DOHH2 (cell line): ENCODE measurements at regions not wholly inside any gene's neighbourhood (a gene's known extent, or its start where the extent isn't known, plus 50 kb on each side); places are given as distances from the start of the nearest gene placed in this dataset.

Source experiments
- H3F3A ChIP-seq: fragments of 200-600 bp; sonication (generic), shearing (Covaris generic); 2 replicates; pipeline ENCODE4 v1.6.0; 2016; ENCODE audit warnings: antibody characterized with exemption, mild to moderate bottlenecking; ENCODE audit not compliant: control insufficient read depth, insufficient read depth
- H3K27ac ChIP-seq: fragments of 200-600 bp; sonication (generic); 2 replicates; pipeline ENCODE4 v1.5.1; 2014; ENCODE audit warnings: low read depth, mild to moderate bottlenecking, low read length, moderate library complexity
- H3K27me3 ChIP-seq: fragments of 200-600 bp; sonication (generic); 2 replicates; pipeline ENCODE4 v1.6.1; 2014; ENCODE audit warnings: mild to moderate bottlenecking, low read length, mixed read lengths; ENCODE audit not compliant: control insufficient read depth
- H3K36me3 ChIP-seq: fragments of 200-600 bp; sonication (generic); 2 replicates; pipeline ENCODE4 v1.6.1; 2014; ENCODE audit warnings: mild to moderate bottlenecking, low read length, moderate library complexity, mixed read lengths; ENCODE audit not compliant: control insufficient read depth
- H3K4me1 ChIP-seq: fragments of 200-600 bp; sonication (generic); 2 replicates; pipeline ENCODE4 v1.6.1; 2014; ENCODE audit warnings: mild to moderate bottlenecking, low read length, mixed read lengths; ENCODE audit not compliant: control insufficient read depth
- H3K4me2 ChIP-seq: fragments of 200-600 bp; sonication (generic); 2 replicates; pipeline ENCODE4 v1.6.0; 2014; ENCODE audit warnings: mild to moderate bottlenecking, low read length, moderate library complexity
- H3K4me3 ChIP-seq: fragments of 200-600 bp; sonication (generic); 2 replicates; pipeline ENCODE4 v1.5.1; 2014; ENCODE audit warnings: mild to moderate bottlenecking, low read length, mixed read lengths
- H3K79me2 ChIP-seq: fragments of 200-600 bp; sonication (generic); 2 replicates; pipeline ENCODE4 v1.6.1; 2014; ENCODE audit warnings: mild to moderate bottlenecking, low read length, mixed read lengths; ENCODE audit not compliant: control insufficient read depth
- H3K9me2 ChIP-seq: fragments of 200-600 bp; sonication (generic); replicated peaks from 2 replicates; pipeline ENCODE4 v1.6.1; 2014; ENCODE audit warnings: mild to moderate bottlenecking, low read length, mixed read lengths; ENCODE audit not compliant: control insufficient read depth
- H3K9me3 ChIP-seq: fragments of 200-600 bp; sonication (generic); 2 replicates; pipeline ENCODE4 v1.6.1; 2014; ENCODE audit warnings: antibody characterized with exemption, low read length, mixed read lengths; ENCODE audit not compliant: control insufficient read depth, insufficient read depth
- H4K20me1 ChIP-seq: fragments of 200-600 bp; sonication (generic); 2 replicates; pipeline ENCODE4 v1.6.0; 2014; ENCODE audit warnings: low read depth, mild to moderate bottlenecking, antibody characterized with exemption, low read length, moderate library complexity; ENCODE audit not compliant: control insufficient read depth, insufficient read depth
- EZH2phosphoT487 ChIP-seq: fragments of 200-600 bp; sonication (generic); IDR thresholded peaks from 2 replicates; pipeline ENCODE4 v1.6.1; 2017; ENCODE audit warnings: borderline replicate concordance, mild to moderate bottlenecking, antibody characterized with exemption, low read length, moderate library complexity, mixed read lengths
- TF ChIP-seq, protein P1 (sequence below): fragments of 200-600 bp; sonication (generic); IDR thresholded peaks from one replicate; pipeline ENCODE4 v1.5.1; 2014; ENCODE audit warnings: antibody characterized with exemption, mild to moderate bottlenecking, low read depth, low read length; ENCODE audit not compliant: poor library complexity, severe bottlenecking

DNA sequence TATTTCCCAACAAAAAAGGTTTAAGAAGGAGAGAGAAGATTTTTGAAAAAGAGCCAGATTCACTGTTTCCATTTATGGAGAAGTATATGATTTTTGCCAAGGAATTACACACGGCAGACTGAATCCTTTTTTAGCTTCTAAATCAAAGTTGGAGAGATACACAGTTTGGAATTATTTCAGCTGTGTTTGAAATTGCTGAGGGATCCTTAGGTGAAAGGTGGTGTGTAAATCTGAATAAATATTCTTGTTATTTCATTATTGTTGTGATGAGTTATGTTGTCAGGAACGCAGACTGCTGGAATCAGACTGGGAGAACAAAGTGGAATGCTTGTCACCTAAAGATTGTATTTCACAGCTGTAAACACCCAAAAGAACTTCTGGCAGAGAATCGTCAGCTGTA is 168.5 kb upstream of the AKIRIN2 start:
- Histone ChIP-seq H3F3A (peaks cover 4% of the 10 kb centered on the region; the same call in 1 of the 2 replicates), H3K79me2 (no peaks in the 10 kb centered on the region), H3K9me2 (no peaks in the 10 kb centered on the region), H3K9me3 (no peaks in the 10 kb centered on the region), H4K20me1 (no peaks in the 10 kb centered on the region), H3K4me2 (no peak overlapping the region), H3K36me3 (peaks cover 10% of the 10 kb centered on the region; the same call in 1 of the 2 replicates), H3K27me3 (no peaks in the 10 kb centered on the region), H3K4me1 (peaks cover 62% of the 10 kb centered on the region), H3K27ac (0 out of 2 replicates have a peak overlapping the region, but pooled peaks have one; percentile 3), H3K4me3 (no peak overlapping the region)
- TF ChIP-seq, protein P1, sequence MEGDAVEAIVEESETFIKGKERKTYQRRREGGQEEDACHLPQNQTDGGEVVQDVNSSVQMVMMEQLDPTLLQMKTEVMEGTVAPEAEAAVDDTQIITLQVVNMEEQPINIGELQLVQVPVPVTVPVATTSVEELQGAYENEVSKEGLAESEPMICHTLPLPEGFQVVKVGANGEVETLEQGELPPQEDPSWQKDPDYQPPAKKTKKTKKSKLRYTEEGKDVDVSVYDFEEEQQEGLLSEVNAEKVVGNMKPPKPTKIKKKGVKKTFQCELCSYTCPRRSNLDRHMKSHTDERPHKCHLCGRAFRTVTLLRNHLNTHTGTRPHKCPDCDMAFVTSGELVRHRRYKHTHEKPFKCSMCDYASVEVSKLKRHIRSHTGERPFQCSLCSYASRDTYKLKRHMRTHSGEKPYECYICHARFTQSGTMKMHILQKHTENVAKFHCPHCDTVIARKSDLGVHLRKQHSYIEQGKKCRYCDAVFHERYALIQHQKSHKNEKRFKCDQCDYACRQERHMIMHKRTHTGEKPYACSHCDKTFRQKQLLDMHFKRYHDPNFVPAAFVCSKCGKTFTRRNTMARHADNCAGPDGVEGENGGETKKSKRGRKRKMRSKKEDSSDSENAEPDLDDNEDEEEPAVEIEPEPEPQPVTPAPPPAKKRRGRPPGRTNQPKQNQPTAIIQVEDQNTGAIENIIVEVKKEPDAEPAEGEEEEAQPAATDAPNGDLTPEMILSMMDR: no peak
- TF ChIP-seq EZH2phosphoT487: no peak

DNA sequence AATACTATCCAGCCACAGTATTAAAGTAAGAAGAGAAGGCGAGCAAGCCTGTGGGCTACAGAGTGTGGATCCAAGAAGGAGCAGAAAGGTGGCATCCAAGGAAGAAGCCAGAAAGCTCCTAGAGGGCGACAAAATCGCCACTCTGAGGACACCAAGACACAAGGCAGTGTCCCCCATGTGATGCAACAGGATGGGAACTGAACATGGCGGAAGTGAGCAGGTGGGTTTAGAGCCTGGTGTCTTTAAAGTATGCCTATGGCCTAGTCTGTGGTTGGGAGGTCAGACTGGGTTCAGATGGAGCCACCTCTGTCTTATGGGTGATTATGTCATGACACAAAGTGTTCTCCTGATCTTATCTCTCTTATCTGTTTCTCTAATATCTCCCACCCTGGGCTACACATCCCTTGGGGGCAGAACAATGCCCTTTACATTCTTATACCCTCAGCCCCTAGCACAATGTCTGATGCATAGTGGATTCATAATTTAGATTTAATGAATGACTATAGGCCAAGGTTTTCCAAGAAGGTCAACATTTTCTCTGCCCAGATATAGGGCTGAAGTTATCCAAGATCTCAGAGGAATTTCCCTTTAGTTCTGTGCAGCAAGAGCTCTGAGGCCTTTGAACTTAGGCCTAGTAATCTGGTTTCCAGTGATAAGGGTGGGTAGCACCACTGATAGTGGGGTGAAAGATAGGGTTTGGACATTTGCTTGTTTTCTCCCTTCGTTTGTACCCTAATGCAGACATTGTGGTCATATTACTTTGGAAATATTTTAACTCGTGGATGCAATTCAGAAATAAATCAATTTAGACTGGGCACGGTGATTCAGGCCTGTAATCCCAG is 167.3 kb upstream of the AKIRIN2 start:
- Histone ChIP-seq H3K9me3 (no peaks in the 10 kb centered on the region), H3K27ac (no peak overlapping the region), H3F3A (peaks cover 2% of the 10 kb centered on the region; the same call in 1 of the 2 replicates), H3K9me2 (no peaks in the 10 kb centered on the region), H3K79me2 (no peaks in the 10 kb centered on the region), H3K4me3 (no peak overlapping the region), H3K27me3 (no peaks in the 10 kb centered on the region), H4K20me1 (no peaks in the 10 kb centered on the region), H3K4me2 (no peak overlapping the region), H3K36me3 (0 out of 2 replicates have a peak, but pooled peaks cover 5% of the 10 kb centered on the region), H3K4me1 (peaks cover 55% of the 10 kb centered on the region)
- no peak for TF ChIP-seq EZH2phosphoT487

DNA sequence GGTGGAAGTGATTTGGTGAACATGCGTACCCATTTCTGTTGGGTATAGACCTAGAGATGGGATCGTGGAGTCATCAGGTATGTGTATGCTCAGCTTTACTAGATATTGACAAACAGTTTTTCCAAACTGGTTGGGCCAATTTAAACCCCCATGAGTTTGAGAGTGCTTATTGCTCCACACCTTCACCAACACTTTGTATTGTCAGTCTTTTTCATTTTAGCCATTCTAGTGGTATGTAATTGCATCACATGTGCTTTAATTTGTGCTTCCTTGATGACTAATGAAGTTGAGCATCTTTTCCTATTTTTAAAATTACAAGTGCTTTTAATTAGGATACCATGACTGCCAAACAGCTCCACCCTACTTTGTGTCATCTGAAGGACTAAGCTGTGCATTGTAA is 158.9 kb upstream of the AKIRIN2 start:
- H3K4me3 ChIP-seq: no peak overlapping the region
- peaks cover 25% of the 10 kb centered on the region for H3K4me1 ChIP-seq
- no peaks in the 10 kb centered on the region for H3F3A ChIP-seq
- H3K27me3 ChIP-seq: no peaks in the 10 kb centered on the region
- no peak for TF ChIP-seq EZH2phosphoT487
- TF ChIP-seq, protein P1: no peak
- no peak overlapping the region for H3K27ac ChIP-seq
- no peaks in the 10 kb centered on the region for H3K79me2 ChIP-seq
- H4K20me1 ChIP-seq: no peaks in the 10 kb centered on the region
- no peaks in the 10 kb centered on the region for H3K9me2 ChIP-seq
- peaks cover 8% of the 10 kb centered on the region for H3K36me3 ChIP-seq
- H3K9me3 ChIP-seq: peaks cover 5% of the 10 kb centered on the region; the same call in 1 of the 2 replicates
- no peak overlapping the region for H3K4me2 ChIP-seq

DNA sequence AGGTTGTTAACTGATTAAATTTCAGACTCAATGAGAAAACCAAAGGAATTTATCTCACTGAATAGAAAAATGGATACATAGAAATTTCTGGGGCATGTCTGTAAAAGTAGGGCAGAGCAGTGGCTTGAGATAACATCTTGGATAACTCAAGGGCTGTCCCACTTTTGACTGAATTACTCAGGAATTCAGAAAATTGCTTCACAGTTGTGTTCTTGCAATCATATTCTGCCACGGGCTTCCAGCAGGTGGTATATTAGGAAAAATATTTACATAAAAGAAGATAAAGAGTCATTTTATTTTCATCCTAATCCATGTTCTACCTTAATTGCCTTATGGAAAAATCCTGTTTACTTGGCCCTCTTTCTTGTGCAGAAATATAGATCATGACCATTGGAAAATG is 156.4 kb upstream of the AKIRIN2 start:
- Histone ChIP-seq H3K4me2 (no peak overlapping the region), H3K79me2 (no peaks in the 10 kb centered on the region), H3F3A (no peaks in the 10 kb centered on the region), H3K9me3 (peaks cover 5% of the 10 kb centered on the region; the same call in 1 of the 2 replicates), H3K4me1 (peaks cover 17% of the 10 kb centered on the region), H3K27ac (no peak overlapping the region), H3K36me3 (peaks cover 8% of the 10 kb centered on the region), H3K27me3 (no peaks in the 10 kb centered on the region), H4K20me1 (no peaks in the 10 kb centered on the region), H3K9me2 (no peaks in the 10 kb centered on the region), H3K4me3 (no peak overlapping the region)
- TF ChIP-seq, protein P1: no peak
- TF ChIP-seq EZH2phosphoT487: no peak
